Sigmoid colon (tissue), 3 donors: ENCODE measurements at regions not wholly inside any gene's neighbourhood (a gene's known extent, or its start where the extent isn't known, plus 50 kb on each side); places are given as distances from the start of the nearest gene placed in this dataset.

Experiments used
- POLR2A ChIP-seq, 2 donors: fragments of 450-650 bp; IDR thresholded peaks; one replicate each; pipeline ENCODE4 v1.6.1; 2016; ENCODE audit warnings: antibody characterized with exemption in 2 of 2, mild to moderate bottlenecking in 2 of 2, moderate library complexity in 2 of 2
- TF ChIP-seq, protein P1 (sequence below), 4 experiments: fragments of 450-650 bp in 3 of 4; fragments of 200-600 bp in 1 of 4; IDR thresholded peaks; one replicate each; pipeline ENCODE4 v1.5.1; 2016 to 2019; ENCODE audit warnings: antibody characterized with exemption in 4 of 4, mild to moderate bottlenecking in 3 of 4, moderate library complexity in 2 of 4

DNA sequence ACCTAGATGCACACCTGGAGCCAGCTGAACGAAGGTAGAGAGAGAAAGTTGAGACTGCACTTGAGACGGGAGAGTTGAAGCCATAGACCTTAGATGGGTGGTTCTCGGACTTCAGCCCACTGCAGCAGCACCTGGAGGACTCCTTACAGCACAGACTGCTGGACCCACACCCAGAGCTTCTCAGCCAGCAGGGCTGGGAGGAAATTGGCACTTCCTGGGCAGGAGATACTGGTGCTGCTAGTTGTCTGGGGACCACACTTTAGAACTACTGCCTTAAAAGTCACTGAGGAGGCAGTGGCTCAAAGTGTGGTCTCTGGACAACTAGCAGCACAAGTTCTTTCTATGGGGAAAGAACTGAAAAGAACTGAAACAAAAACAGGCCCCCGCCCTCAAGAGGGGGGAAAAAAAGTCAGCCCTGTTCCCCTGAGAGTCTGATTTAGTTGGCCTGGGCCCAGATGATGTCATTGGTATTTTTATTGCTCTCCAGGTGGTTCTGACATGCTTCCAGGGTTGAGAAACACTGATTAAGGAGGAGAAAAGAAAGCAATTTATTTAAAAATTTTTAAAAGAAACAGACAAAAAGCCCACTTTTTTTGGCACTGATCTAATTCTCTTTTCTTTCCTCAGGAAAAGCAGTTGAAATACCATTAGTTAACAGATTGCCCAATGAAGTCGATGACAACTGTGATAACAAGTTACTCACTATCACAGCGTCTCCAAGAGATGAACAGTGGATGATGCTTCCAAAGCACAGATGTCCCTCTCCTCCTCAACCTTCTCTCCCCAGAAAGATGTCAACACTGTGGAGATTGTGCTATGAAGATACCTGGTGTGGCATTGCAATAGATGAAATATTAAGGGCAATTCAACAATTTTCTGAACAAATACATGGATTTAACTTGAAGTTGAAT lies 73.6 kb upstream of the ADAMTS16 start:
- TF ChIP-seq, protein P1, sequence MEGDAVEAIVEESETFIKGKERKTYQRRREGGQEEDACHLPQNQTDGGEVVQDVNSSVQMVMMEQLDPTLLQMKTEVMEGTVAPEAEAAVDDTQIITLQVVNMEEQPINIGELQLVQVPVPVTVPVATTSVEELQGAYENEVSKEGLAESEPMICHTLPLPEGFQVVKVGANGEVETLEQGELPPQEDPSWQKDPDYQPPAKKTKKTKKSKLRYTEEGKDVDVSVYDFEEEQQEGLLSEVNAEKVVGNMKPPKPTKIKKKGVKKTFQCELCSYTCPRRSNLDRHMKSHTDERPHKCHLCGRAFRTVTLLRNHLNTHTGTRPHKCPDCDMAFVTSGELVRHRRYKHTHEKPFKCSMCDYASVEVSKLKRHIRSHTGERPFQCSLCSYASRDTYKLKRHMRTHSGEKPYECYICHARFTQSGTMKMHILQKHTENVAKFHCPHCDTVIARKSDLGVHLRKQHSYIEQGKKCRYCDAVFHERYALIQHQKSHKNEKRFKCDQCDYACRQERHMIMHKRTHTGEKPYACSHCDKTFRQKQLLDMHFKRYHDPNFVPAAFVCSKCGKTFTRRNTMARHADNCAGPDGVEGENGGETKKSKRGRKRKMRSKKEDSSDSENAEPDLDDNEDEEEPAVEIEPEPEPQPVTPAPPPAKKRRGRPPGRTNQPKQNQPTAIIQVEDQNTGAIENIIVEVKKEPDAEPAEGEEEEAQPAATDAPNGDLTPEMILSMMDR (IDR thresholded peaks at IDR 0.05) = no peak
- no peak for TF ChIP-seq POLR2A (IDR thresholded peaks at IDR 0.05)
